ENCODE measurements at regions not wholly inside any gene's neighbourhood (a gene's known extent, or its start where the extent isn't known, plus 50 kb on each side); places are given as distances from the start of the nearest gene placed in this dataset.

DNA sequence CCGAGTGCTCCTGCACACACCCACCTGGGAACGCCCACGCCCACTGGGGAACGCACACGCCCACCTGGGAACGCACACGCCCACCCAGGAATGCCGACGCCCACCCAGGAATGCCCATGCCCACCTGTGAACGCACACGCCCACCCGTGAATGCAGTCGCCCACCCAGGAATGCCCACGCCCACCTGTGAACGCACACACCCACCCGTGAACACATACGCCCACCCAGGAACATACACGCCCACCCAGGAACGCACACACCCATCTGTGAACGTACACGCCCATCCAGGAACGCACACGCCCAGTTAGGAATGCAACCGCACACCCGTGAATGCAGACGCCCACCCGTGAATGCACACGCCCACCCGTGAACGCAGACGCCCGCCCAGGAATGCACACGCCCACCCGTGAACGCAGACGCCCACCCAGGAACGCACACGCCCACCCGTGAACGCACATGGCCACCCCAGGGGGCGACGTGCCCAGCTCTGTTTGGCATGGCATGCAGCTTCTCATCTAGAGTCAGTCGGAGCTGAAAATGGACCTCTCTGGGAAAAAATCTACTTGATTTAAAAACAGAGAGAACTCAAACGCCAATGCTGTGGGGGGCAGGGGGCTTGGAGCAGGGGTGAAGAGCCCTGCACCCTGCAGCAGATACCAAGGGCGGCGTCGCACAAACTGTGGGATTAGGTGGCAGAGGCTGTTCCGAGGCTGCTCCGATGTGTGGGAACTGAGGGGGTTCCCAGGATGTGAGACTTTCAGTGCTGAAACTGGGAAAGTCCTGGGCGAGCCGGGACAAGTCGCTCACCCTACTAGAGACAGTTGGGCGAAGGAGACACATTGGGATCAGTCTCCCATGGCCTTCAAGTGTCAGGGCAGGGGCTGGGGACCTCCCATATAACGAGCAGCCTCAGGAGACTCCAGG lies 83.3 kb downstream of the MYEOV start:
- ChIA-PET POLR2A (no interaction called here), CTCF (no interaction called here)

DNA sequence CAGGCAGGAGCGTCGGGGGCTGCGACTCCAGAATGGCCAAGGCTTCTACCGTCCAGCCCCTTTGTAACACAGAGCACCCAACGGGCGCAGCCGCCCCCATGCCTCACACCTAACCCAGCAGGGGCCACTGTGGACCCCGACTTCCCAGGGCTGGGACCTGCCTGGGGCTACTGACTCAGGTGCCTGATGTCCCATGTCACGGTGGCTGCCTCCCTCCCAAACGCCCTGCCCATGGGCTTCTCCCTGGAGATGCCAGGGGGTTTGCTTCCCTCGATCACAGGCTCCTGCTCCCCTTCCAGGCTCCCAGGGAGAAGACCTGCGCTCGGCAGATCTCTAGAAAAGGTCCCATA lies 84.0 kb downstream of the MYEOV start:
- CTCF ChIA-PET: no interaction called here
- POLR2A ChIA-PET: no interaction called here

DNA sequence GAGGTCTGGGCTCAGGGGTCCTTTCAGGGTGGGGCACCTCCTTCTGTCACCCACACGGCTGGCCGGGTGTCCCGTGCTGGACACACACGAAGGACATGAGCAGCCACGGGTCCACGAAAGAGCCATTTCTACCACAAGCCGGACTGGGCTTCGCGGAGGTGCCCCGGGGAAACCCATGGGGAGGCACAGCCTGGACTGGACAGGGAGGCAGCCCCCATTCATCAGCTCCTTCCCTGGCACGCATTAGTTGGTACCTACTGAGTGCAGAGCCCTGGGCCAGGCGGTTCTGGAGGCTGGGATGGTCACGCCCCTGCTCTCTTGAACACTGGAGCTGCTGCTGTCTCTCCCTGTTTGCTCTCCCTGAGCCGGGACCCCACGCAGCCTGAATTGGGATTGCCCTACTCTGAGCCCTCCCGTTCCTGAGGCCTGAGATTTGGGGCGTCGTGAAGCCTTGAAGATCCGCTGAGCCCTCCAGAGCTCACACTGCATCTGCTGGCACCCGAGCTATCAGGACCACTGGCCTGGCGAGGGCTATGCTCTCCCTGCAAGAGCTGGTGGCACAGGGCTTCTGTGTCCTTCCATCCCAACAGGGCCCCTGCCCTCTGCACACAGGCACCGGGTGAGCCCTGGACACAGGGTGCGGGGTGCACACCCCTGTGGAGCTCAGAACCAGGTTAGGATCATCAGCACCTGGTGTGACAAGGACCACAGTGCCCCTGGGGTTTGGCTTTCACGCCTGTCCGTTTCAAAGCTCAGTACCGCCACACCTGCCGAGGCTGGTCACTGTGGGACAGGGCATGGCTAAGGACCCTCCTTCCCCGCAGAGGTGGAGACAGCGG lies 84.6 kb downstream of the MYEOV start:
- ChIA-PET CTCF (no interaction called here), POLR2A (no interaction called here)

DNA sequence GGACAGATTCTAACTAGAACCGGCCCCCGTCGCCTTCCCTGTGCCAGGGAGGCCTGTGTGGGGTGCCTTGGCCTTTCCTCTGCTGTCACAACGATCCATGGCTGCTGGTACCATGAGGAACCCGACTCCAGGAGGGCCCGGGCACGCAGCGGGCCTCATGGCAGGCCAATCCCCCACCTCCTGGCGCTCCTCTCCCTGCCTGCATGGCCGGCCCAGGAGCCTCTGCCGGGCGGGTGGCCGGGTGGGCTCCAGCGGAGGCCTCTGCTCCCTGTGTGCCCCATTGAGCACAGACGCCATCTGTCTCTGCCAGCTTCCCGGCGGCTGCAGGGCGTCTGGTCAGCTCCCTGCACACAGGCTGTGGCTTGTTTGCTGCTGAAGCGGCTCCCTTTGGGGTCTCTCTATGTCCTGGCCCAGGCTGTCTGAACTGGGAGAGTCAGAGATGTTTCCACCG lies 86.5 kb downstream of the MYEOV start:
- CTCF ChIA-PET: no interaction called here

DNA sequence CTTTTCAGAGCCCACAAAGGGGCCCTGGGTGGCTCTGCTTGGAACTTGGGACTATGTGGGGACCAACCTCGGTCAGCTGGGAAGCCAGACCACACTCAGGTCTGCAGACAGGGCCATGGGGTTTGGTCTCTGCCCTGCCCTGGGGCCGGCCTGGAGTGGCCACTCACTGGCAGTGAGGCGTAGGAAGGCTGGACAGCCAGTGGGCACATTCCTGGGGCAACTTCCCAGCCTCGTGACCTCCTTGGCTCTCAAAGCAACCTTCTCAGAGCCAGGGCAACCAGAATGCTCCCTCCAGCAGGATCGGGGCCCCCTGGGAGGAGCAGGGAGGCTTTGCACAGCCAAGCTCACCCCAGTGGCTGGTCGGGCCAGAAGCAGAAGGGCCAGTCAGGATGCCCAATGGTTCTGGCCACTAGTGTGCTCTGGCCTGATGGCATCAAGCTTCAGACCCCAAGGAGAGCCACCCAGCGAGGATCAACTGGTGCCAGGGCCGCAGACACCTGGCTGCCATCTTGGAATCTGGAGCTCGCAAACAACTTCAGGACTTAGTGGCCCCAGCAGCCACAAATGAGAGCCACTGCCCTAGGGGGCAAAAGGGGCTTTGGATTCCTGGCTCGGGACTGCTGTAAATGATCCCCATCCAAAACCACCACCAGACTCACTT lies 87.1 kb downstream of the MYEOV start:
- CTCF ChIA-PET: no interaction called here
- POLR2A ChIA-PET: no interaction called here

More for the DNA sequence above, 86.5 kb downstream of the MYEOV start:
- POLR2A ChIA-PET: no interaction called here

DNA sequence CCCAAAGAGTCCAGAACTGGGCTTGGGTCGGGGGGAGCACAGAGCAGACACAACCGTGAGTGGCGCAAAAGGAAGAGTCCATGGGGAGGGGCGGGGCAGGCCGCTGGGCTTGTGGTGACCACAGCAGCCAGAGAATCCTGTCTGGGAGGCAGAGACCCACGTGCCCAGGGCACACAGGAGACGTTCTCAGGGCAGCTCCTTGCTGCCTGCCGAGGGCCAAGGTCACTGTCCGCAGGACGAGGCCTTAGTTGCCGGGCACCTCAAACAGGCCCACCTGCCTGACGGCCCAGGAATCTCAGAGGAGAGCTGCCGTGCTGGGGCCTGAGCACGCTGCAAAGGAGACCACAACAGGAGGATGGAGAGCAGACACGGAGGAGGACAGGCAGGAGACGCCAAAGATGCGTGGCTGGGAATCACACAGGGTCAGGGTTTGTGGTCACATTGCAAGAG lies 87.8 kb downstream of the MYEOV start:
- ChIA-PET CTCF (no interaction called here), POLR2A (no interaction called here)

DNA sequence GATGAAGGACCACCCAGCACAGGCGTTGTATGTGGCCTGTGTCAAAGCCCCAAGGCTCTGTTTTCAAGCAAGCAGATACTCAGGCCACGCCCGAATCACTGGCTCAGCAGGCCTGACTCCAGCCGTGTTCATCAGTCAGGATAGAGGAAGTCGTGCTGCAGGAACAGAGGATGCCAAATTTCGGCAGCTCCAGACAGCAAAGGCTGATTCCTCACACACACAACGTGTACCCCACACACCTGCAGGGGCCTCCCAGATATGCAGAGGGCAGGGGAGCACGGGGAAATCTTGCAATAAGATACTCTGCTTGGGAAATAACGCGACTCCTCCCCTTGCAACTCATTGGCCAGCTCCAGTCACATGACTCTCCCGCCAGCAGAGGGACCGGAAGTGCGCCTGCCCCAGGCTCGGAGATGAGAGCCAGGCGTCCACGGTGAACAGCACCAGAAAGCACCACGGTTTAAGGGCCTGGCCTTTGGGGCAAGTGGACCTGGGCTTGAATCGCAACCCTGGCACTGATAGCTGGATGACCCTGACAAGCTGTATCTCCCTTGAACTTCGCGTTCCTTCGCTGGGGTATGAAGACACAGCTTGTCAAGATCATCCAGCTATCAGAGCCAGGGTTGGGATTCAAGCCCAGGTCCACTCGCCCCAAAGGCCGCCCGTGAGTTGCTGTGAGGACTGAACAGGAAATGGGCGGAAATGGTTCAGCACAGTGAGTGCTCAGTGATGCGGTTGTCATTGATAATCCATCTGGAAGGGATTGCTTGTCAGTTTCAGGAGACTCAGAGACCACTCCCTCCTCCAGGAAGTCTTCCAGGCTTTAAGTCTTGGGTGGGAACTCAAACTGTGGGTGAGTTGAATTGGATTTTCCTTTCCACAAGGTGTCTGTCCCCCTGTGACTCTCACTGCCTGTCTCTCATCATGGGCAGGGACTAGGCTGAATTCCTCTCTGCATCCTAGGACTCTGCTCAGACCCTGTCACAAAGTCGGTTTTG lies 88.5 kb downstream of the MYEOV start:
- POLR2A ChIA-PET: no interaction called here
- CTCF ChIA-PET: no interaction called here

DNA sequence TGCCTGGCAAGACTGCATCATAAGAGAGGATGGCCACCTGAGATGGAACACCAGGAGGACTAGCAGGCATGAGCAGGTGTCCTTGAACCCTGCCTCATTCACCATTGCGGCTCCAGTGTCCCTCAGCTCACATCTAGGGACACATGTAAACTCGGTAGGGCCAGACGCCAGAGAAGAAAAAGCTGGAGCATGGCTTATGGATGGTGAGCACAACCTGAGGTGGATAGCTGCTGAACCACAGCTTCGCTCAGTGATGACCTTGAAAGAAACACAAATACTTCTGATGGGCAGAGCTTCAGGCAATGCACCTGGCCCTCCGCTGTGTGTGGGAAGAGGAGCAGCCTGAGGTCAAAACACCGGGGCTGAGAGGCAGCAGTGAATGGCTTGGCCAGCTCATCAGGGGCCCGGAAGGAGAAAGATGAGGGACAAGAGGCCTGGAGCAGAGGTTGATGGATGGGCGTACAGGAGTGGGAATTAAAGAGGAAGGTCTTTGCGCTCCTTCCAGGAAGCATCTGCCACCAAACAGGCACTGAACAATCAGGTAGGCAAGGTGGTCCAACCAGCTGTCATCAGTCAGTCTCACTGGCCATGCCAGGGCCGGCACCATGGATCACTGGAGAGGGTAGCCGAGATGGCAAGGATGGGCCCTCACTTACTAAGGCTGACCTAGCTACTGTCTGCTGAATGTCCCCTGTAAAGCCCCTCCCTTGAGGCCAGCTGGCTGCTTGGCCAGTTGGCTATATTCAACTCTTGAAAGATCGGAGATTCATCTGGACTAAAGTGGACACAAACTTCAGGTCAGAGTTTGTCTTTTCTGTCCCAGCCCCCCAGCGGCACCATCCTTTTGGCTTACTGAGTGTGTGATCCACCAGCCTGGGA lies 89.7 kb downstream of the MYEOV start:
- CTCF ChIA-PET: no interaction called here
- POLR2A ChIA-PET: no interaction called here

DNA sequence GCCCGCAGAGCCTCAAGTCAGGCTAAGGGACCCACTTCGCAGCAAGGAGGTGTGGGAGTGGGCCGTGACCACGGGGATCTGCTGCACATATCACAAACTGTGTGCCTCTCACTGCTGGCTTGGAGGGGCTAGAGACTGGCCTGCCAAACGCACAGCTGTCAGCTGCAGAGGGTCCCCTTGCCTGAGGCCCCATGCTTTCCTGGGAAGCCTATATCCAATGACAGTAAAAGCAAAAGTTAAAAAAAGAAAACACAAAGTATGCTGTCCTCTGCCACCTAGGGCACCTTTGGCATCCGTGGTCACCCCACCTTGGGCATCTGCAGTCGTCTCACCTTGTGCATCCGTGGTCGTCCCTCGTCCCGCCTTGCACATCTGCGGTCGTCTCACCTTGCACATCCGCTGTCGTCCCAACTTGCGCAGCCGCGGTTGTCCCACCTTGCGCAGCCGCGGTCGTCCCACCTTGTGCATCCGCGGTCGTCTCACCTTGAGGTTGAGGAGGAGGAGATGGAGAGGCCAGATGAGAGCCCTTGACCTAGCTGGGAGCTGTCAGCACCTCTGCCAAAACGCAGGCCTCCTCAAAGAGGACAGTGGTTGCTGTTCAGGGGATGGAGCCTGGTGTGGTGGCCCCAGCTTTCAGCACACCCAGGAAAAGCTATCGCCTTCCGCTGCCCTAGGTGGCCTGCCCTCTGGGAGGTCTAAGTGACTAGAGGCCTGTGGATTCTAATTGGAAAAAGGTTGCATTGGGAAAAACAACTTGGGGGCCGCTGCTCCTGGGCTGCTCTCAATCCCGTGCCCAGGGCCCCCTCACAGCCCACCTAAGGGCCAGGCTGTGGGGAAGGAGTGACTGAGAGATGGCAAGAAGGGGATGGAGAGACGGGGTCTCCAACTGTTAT lies 90.5 kb downstream of the MYEOV start:
- CTCF ChIA-PET: no interaction called here
- POLR2A ChIA-PET: no interaction called here

DNA sequence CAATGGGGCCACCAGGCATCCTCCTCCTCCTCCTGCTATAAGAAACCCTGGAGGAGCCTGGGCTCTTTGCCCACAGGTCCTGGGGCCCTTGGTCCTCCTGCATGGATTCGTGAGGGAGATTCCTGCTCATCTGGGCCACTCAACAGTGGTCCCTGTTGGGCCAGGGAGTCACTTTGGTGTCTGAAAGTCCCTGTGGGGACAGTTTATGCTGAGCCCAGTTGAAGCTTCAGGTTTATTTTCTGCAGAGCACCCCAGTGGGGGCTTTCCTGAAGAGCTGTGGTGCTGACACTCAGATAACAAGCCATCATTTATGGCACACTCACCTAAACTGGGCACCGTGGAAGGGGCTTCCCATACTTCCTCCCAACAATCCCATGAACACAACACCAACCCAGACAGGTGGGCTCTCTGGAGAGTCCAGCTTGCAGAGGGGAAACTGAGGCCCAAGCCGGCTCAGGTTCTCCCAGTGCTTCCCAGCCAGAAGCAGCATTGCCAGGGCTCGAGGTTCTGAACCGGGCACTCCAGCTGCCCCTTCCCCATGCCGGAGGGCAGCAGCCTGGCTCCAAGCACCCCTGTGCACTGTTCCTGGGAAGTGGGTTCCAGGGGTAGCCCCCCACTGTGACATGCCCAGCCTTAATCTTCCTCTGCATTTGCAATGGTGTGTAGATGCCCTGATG lies 91.3 kb downstream of the MYEOV start:
- POLR2A ChIA-PET: no interaction called here
- CTCF ChIA-PET: interaction anchor here (1.6 kb wide), 1 partner anchor 258 kb away, joined by 3 read pairs; no protein-coding TSS in a partner anchor

DNA sequence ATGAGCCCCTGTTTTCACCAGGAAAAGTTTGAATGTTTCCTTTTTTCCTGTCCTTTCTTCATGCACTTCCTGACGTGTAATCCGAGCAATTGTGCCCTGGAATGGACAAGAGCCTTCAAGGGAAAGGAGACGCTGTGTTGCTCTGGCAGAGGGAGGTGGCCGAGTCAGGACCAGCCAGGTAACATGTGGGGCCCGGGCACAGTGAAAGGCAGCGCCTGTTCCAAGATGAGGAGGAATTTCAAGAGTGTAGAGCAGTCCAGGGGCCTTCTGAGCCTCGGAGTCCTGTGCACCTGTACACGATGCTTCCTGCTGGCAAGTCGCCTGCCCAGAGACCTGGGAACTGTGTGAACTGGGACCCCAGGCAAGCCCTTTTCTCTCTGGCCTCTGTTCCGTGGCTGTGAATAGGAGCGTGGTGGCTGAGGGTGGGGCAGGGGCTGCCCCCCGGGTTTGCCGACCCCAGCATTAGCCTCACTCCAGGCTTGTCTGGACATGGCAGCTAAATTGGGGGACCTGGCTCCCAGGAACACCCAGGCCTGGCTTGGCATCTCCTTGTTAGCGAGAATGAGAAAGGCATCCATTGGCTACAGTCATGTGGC lies 92.0 kb downstream of the MYEOV start:
- ChIA-PET POLR2A (no interaction called here), CTCF (interaction anchor here (1.6 kb wide), 1 partner anchor 257 kb away, joined by 3 read pairs; no protein-coding TSS in a partner anchor)

DNA sequence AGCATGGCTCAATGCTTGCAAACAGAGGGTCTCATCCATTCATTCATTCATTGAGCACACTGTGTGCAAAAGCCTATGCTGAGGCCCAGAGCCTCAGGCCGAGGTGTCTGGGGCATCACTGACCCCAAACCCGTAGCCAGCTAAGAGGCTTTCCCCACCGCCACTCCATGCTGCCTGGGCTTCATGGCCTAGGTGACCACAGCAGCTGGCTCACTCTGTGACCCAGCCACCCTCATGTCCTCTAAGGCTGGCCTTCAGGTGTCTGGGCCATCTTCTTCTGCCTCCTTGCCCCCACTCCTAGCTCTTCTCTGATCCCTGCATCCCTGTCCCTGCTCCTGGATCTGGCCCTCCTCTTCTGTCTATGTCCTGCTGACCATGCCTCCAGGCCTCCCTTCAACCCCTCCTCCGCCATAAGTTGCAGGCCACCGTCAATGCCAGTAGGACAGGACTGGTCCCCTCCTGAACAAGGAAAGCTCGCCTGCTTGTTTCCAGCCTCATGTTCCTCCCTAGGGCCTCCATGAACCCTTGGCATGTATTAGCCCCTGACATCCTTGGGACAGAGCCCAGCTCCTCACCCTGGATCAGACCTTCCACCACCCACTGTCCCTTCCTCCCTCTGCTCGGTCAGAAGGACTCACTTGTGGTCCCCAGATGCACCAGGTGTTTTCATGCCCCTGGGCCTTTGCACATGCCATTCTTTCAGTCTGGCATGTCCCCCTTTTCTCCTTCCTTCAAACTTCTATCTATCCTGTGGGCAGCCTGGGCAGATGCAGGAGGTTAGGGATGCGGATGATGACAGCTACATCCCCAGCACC lies 92.8 kb downstream of the MYEOV start:
- ChIA-PET POLR2A (no interaction called here), CTCF (interaction anchor here (1.6 kb wide), 1 partner anchor 256 kb away, joined by 3 read pairs; no protein-coding TSS in a partner anchor)

DNA sequence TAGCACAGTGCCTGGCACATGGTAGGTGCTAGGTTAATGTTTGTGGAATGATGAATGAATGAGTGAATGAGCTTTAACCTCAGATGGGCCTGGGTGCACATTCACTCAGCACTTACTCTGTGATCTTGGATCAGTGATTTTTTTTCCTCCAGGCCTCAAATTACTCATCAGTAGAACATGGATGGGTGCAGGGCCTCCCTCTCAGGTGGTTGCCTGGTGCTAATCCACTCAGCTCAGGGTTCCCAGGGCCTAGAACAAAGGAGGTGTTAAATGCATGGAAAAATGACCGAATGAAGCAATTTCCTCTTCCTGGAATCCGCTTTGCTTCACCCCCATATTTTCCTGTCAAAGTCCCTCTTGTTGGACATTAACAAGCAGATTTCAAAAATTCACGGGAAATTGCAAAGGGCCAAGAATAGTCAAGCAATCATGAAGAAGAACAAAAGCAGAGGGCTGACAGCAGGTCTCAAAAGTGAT lies 93.5 kb downstream of the MYEOV start:
- POLR2A ChIA-PET: no interaction called here
- CTCF ChIA-PET: no interaction called here

DNA sequence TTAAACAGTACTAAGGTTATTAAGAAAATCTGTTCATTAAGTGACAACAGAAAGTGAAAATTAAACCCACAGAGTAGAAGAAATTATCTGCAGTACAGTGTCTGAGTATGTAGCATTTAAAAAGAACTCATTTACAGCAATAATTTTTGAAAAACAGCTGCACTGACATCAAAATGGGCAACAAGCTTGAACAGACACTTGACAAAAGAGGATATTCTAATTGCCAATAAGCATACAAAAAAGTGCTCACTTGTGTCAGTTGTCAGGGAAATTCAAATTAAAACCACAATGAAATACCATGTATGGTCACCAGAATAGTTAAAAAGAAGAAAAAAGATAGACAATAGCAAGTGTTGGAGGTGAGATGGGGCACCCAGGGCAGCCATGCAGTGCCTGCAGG lies 93.3 kb upstream of the LINC01488 start:
- ChIA-PET CTCF (no interaction called here), POLR2A (no interaction called here)

DNA sequence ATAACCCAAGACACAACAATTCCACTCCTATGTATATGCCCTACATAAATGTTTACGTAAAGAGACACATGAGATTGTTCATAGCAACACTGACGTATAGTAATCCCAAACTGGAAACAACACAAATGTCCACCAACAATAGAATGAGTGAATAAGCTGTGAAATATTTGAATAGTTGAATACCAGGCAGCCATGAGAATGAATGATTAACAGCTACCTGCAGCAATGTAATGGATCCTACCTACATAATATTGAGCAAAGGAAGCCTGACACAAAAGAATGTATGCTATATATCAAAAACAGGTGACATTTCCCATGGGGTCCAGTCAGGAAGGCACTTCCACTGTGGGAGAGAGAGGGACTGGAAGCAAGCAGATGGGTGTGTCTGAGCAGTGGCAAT lies 92.8 kb upstream of the LINC01488 start:
- POLR2A ChIA-PET: no interaction called here
- CTCF ChIA-PET: no interaction called here

DNA sequence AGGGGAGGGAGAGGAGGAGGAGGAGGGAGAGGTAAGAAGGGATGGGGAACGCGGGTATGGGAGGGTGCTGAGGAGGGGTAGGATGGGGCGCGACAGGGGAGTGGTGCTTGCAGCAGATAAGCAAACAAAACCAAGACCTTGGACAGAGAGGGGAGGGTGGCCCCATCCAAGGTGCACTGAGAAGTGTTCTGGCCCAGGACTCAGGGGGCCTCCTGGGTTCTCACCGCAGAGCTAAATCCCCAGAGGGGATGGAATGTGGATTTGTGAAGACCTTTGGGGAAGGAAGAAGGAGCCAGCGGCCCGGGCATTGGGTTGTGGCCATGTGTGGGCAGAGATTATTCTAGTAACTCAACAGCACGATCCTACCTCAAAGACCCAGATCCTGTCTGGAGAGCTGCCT lies 90.9 kb upstream of the LINC01488 start:
- CTCF ChIA-PET: no interaction called here
- POLR2A ChIA-PET: no interaction called here

Data from activated CD8-positive, alpha-beta memory T cell treated with anti-CD3 and anti-CD28 coated beads for 36 hours (primary cell).